ENCODE measurements at regions not wholly inside any gene's neighbourhood (a gene's known extent, or its start where the extent isn't known, plus 50 kb on each side); places are given as distances from the start of the nearest gene placed in this dataset.

DNA sequence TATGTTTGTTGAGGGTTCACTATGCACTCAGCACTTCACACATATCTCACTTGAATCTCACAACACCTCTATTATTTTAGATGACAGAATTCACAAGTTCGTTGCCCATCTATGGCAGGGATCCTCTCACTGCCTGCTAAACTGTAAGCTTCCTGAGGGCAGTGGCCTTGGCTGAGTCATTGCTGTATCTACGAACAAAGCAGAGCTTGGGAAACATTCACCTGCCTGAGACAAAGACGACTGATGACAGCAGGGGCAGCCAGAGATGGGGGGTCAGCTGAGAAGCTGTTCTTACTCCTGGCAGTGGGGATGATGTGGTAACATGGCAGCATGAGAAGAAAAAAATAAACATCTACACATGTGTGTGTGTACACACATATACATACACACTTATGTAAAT is 125.5 kb upstream of the NMNAT3 start:
- no peaks in the 10 kb centered on the region for H3K36me3 Mint-ChIP-seq
- no peak overlapping the region for H3K4me3 Mint-ChIP-seq
- TF ChIP-seq, protein P1, sequence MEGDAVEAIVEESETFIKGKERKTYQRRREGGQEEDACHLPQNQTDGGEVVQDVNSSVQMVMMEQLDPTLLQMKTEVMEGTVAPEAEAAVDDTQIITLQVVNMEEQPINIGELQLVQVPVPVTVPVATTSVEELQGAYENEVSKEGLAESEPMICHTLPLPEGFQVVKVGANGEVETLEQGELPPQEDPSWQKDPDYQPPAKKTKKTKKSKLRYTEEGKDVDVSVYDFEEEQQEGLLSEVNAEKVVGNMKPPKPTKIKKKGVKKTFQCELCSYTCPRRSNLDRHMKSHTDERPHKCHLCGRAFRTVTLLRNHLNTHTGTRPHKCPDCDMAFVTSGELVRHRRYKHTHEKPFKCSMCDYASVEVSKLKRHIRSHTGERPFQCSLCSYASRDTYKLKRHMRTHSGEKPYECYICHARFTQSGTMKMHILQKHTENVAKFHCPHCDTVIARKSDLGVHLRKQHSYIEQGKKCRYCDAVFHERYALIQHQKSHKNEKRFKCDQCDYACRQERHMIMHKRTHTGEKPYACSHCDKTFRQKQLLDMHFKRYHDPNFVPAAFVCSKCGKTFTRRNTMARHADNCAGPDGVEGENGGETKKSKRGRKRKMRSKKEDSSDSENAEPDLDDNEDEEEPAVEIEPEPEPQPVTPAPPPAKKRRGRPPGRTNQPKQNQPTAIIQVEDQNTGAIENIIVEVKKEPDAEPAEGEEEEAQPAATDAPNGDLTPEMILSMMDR (IDR thresholded peaks at IDR 0.05; ENCODE audit: unreplicated experiment), result no peak
- H3K27ac Mint-ChIP-seq, result no peak overlapping the region
- DNase-seq (ENCODE audit: low spot score in 2 of 2, unreplicated experiment in 2 of 2), result no peak
- H3K9me3 Mint-ChIP-seq, result no peaks in the 10 kb centered on the region
- peaks cover 15% of the 10 kb centered on the region for H3K27me3 Mint-ChIP-seq (ENCODE audit: low read depth)
- no peaks in the 10 kb centered on the region for H3K4me1 Mint-ChIP-seq

DNA sequence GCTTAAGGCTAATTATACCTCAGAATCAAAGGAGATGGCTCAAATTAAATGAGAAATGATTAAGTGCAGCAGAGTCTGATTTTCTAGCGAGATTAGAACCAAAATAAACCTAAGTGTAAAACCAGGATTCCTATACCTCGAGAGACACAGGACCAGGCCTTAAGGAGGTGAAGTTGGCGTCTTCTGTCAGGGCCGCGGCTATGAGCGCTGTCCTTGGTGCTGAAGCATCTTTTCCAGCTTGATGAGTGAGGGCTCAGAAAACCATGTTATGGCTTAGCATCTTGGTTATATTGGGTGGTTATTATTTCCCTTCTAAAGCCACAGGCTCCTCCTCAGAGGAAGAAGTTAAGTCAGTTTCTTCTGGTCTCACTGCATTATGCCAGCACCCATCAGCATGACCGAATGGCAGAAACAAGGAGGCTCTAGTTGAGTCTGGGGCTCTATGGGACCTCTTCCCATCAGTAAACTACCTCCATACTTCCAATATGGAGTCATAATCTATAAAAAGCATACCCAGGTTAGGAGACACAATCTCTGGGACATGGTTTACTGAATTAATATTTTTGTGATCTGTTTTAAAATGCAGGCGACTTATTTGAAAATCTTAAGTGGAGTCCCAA is 120.1 kb upstream of the NMNAT3 start:
- no peaks in the 10 kb centered on the region for H3K9me3 Mint-ChIP-seq
- peaks cover 16% of the 10 kb centered on the region for H3K27me3 Mint-ChIP-seq (ENCODE audit: low read depth)
- TF ChIP-seq, protein P1 (IDR thresholded peaks at IDR 0.05; ENCODE audit: unreplicated experiment), result no peak
- no peak overlapping the region for H3K4me3 Mint-ChIP-seq
- H3K27ac Mint-ChIP-seq, result no peak overlapping the region
- H3K4me1 Mint-ChIP-seq, result no peaks in the 10 kb centered on the region
- H3K36me3 Mint-ChIP-seq, result no peaks in the 10 kb centered on the region
- peak; percentile 52 to 79 for DNase-seq (ENCODE audit: low spot score in 2 of 2, unreplicated experiment in 2 of 2)

DNA sequence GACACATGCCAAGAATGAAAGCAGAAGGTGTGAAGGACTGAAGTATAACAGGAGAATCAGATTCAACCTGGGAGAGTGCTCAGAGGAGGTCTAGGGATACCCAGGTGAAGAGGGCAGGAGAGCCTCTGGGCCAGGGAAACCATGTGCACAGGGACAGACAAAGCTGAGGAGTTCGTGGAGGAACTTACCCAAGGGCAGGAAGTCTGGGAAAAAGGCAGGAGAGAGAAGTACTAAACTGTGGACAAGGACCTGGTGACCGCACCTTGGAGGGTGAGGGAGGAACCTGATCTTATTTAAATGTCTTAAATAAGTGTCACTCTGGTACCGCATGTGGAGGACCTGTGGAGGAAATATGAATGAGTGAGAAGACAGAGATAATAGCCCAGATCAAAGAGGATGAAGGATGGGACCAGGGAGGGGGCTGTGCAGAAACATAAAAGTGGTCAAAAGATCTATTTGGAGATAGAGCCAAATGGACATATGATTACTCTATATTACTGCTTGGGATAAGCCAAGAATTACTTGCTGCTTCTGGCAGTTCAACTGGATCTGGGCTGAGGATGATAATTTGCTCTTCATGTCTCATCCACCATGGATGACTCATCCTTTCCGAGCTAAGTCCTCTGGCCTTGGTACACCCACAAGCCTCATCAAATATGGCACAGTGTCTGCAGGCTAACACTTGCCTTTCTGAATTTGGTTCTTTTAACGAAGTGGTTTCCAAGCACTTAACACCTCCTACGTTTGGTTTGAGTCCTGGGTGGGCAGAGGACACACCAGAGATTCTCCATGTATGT is 116.9 kb upstream of the NMNAT3 start:
- H3K27me3 Mint-ChIP-seq (ENCODE audit: low read depth), result peaks cover 25% of the 10 kb centered on the region
- no peak overlapping the region for H3K4me3 Mint-ChIP-seq
- no peaks in the 10 kb centered on the region for H3K36me3 Mint-ChIP-seq
- no peak overlapping the region for H3K27ac Mint-ChIP-seq
- TF ChIP-seq, protein P1 (IDR thresholded peaks at IDR 0.05; ENCODE audit: unreplicated experiment), result no peak
- H3K4me1 Mint-ChIP-seq, result no peaks in the 10 kb centered on the region
- DNase-seq (ENCODE audit: low spot score in 2 of 2, unreplicated experiment in 2 of 2), result no peak
- H3K9me3 Mint-ChIP-seq, result no peaks in the 10 kb centered on the region

DNA sequence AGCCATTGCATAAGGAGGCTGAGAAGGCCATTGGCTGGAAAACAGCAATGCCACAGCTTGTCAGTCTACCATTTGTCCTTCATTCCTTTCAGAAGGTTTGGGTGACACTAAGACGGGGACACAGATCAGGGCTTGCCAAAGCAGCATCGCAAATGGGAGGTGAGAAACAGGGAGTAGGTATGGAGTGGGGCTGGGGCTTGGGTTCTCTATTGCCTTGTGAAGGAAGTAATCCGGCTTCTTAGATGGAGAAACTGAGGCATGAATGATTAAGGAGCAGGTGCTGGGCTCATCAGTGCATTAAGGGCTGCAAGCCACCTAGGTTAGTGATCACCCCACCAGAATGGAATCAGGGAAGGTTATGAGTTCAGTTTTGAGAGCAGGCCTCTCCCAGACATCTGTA is 115.6 kb upstream of the NMNAT3 start:
- Mint-ChIP-seq H3K4me3 (no peak overlapping the region), H3K27me3 (ENCODE audit: low read depth) (peaks cover 25% of the 10 kb centered on the region), H3K36me3 (no peaks in the 10 kb centered on the region), H3K9me3 (no peaks in the 10 kb centered on the region), H3K27ac (no peak overlapping the region), H3K4me1 (no peaks in the 10 kb centered on the region)
- TF ChIP-seq, protein P1 (IDR thresholded peaks at IDR 0.05; ENCODE audit: unreplicated experiment), result no peak
- DNase-seq (ENCODE audit: low spot score in 2 of 2, unreplicated experiment in 2 of 2), result no peak

DNA sequence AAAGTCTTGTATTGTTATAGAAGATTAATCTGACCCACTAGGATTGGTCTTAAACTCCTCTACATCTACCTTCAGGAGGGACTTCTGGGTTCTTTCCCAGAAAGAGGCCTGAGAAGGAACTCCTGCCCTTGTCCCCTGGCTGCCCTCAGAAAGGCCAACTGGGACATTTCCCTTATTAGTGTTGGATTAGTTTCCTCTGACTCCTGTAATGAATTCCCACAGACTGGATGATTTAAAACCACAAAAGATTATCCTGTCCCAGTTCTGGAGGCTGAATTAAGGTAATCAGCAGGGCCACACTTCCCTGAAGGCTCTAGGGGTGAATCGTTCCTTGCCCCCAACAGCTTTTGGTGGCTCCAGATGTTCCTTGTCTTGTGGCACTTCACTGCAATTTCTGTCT is 102.8 kb upstream of the NMNAT3 start:
- H3K36me3 Mint-ChIP-seq, result no peaks in the 10 kb centered on the region
- H3K4me3 Mint-ChIP-seq, result no peak overlapping the region
- TF ChIP-seq, protein P1 (IDR thresholded peaks at IDR 0.05; ENCODE audit: unreplicated experiment), result no peak
- H3K27me3 Mint-ChIP-seq (ENCODE audit: low read depth), result peaks cover 5% of the 10 kb centered on the region
- no peak for DNase-seq (ENCODE audit: low spot score in 2 of 2, unreplicated experiment in 2 of 2)
- H3K27ac Mint-ChIP-seq, result peak overlapping the region; percentile 38
- peaks cover 5% of the 10 kb centered on the region for H3K9me3 Mint-ChIP-seq
- peaks cover 8% of the 10 kb centered on the region for H3K4me1 Mint-ChIP-seq
